Aorta (tissue), 5 donors: ENCODE measurements at regions not wholly inside any gene's neighbourhood (a gene's known extent, or its start where the extent isn't known, plus 50 kb on each side); places are given as distances from the start of the nearest gene placed in this dataset.

ENCODE experiments used
- ATAC-seq: fragments of 200-7000 bp; cut with Tn5 transposase; one replicate; pipeline ENCODE4 v1.9.1; 2022; ENCODE audit warnings: moderate library complexity; ENCODE audit not compliant: low FRiP score
- DNase-seq, 2 donors: peaks; one replicate each; pipeline ENCODE4 v3.0.0-alpha.2; 2020
- H3K27ac ChIP-seq, 2 donors: one replicate each; pipeline ENCODE4 v1.5.1; 2013; ENCODE audit warnings: low read length in 2 of 2, mild to moderate bottlenecking in 2 of 2, moderate library complexity in 2 of 2, control low read depth in 1 of 2, inconsistent platforms in 1 of 2, low read depth in 1 of 2
- H3K27me3 ChIP-seq, 2 donors: one replicate each; pipeline ENCODE4 v1.6.1; 2013; ENCODE audit warnings: control low read depth in 1 of 2, low read length in 1 of 2, mild to moderate bottlenecking in 1 of 2, moderate library complexity in 1 of 2; ENCODE audit not compliant: insufficient read depth in 2 of 2, control insufficient read depth in 1 of 2
- H3K36me3 ChIP-seq, 2 donors: one replicate each; pipeline ENCODE4 v1.6.1; 2013; ENCODE audit warnings: control low read depth in 1 of 2, low read length in 1 of 2, mild to moderate bottlenecking in 1 of 2; ENCODE audit not compliant: insufficient read depth in 2 of 2, control insufficient read depth in 1 of 2
- H3K4me1 ChIP-seq, 2 donors: one replicate each; pipeline ENCODE4 v1.6.1; 2013; ENCODE audit warnings: low read length in 2 of 2, control low read depth in 1 of 2, mild to moderate bottlenecking in 1 of 2, moderate library complexity in 1 of 2; ENCODE audit not compliant: insufficient read depth in 2 of 2, control insufficient read depth in 1 of 2
- H3K4me3 ChIP-seq, 2 donors: one replicate each; pipeline ENCODE4 v1.5.1; 2013; ENCODE audit warnings: low read length in 2 of 2, control low read depth in 1 of 2, mild to moderate bottlenecking in 1 of 2
- H3K9me3 ChIP-seq: one replicate; pipeline ENCODE4 v1.6.1; 2013; ENCODE audit warnings: mild to moderate bottlenecking, low read length; ENCODE audit not compliant: control insufficient read depth
- WGBS, 2 donors: extraction: QIAGEN DNeasy Blood & Tissue Kit; methylation state at CpG; one replicate each; pipeline ENCODE4 v1.1.7; 2013; 5-methylcytosine and 5-hydroxymethylcytosine counted together
- intact Hi-C, 2 donors: fragments of 100-400 bp; cut with DNase I; formaldehyde crosslinking; loops; one replicate each; pipeline versions ENCODE4 v1.14.2 to v1.15.0; 2022
- donor health status: healthy with polysubstance abuse.
- donor health status: Bipolar disorder and iron deficiency.
- donor health status: DM: no; HTN: no; CAD: no.
- donor health status: DM: no; HTN: no; CAD: no.
- donor health status: DM: yes; HTN: yes; CAD: no.

DNA sequence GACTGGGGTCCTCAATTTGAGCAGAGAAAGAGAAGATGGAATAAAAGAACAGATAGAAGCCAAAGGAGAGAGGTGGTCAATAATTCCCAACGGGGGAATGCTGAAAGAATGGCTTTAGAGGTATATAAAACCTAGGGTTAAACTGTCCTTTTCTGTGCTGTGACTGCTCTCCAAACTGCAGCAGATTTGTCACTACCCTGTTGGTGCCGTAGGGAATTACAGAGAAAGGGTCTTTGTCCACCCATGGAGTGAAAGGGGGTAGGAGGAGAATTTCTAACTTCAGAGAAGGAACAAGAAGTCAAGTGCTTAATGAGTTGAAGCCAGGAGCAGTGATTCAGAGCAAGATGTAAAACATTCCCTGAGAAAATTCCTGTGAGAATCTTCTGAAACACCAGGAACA lies 486.5 kb downstream of the NUP35 start:
- ATAC-seq (no peak), DNase-seq (no peak)
- no peaks in the 10 kb centered on the region for H3K4me1 ChIP-seq
- H3K36me3 ChIP-seq: no peaks in the 10 kb centered on the region
- intact Hi-C loops: no loop called here
- no peak overlapping the region for H3K27ac ChIP-seq
- no peaks in the 10 kb centered on the region for H3K9me3 ChIP-seq
- H3K27me3 ChIP-seq: no peaks in the 10 kb centered on the region
- H3K4me3 ChIP-seq: no peak overlapping the region
- WGBS, 2 donors: 57 to 63% methylated on average over 2 of the region's 2 CpGs

DNA sequence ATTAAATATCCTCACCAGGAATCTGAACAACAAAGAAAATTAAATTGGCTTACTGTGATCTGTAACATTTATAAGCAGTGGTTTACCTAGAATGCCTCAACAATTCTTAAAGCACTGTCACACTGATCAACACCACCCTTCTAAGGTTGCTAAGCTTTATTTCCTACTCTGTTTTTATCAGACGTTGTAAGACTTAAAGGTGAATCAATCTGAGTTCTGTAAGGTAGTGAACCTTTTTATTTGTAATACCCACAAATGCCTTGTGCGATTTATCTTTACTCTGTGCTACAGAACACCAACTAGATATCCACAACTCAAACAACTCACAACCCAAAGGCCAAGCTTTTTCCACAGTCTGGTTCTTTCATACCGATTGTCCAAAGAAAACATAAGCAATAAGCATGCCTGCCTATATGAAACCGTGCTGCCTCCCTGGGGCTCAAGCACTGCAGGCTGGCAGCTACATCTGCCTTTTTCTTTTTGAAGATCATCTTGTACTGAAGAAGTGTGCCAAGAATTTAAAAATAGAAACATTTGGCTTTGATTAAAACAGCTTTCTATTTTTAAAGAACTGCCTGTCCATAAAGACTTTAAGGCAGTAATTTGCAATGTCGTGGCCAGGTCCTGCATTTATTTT lies 490.7 kb downstream of the NUP35 start:
- Histone ChIP-seq H3K9me3 (no peaks in the 10 kb centered on the region), H3K27ac (no peak overlapping the region), H3K4me1 (no peaks in the 10 kb centered on the region), H3K27me3 (no peaks in the 10 kb centered on the region), H3K4me3 (no peak overlapping the region), H3K36me3 (no peaks in the 10 kb centered on the region)
- ATAC-seq (no peak), DNase-seq (no peak)
- 9% methylated on average over 5 of the region's 5 CpGs for WGBS, 2 donors
- intact Hi-C loops: no loop called here

DNA sequence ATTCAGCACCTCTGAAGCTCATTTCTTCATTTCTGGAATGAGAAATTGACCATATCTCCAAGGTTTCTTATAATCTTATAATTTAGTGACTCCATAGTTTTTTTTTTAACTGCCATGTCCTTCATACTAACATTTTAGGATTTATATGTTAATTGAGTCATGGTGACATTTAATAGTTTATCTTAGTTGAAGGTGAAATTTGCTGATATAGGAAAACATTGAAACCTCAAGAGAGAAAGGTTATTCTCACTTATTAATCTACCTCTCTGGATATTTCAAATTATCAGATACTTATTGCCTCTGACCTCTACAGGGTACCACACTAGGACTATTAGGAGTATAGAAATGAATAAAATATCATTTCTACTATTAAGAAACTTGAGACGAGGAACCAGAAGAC lies 499.0 kb downstream of the NUP35 start:
- 93 to 95% methylated on average over 1 of the region's 1 CpG for WGBS, 2 donors
- DNase-seq (no peak), ATAC-seq (no peak)
- H3K4me1 ChIP-seq: no peaks in the 10 kb centered on the region
- H3K27me3 ChIP-seq: no peaks in the 10 kb centered on the region
- no peak overlapping the region for H3K4me3 ChIP-seq
- H3K36me3 ChIP-seq: no peaks in the 10 kb centered on the region
- H3K9me3 ChIP-seq: no peaks in the 10 kb centered on the region
- intact Hi-C loops: no loop called here
- no peak overlapping the region for H3K27ac ChIP-seq

DNA sequence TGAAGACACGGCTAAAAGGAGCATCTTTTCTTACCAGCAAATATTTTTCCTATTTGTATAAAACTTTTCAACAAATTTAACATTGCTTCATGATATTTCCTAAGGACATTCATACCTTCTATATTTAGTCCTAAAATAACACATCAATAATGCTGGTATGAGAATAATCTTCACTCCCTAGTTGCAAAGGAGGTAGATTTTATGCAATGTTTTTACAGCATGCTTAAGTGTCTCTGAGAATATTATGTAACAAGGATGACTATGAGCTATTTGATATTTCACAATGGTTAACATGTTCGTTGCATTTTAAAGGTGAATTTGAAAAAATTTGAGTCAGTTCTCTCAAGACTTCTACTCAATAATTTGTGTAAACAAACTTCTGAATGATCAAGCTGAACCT lies 506.7 kb downstream of the NUP35 start:
- Histone ChIP-seq H3K36me3 (no peaks in the 10 kb centered on the region), H3K27ac (no peak overlapping the region), H3K9me3 (no peaks in the 10 kb centered on the region), H3K4me3 (no peak overlapping the region), H3K27me3 (no peaks in the 10 kb centered on the region), H3K4me1 (no peaks in the 10 kb centered on the region)
- intact Hi-C loops: no loop called here
- DNase-seq: no peak
- 45 to 62% methylated on average over 2 of the region's 2 CpGs for WGBS, 2 donors
- no peak for ATAC-seq

DNA sequence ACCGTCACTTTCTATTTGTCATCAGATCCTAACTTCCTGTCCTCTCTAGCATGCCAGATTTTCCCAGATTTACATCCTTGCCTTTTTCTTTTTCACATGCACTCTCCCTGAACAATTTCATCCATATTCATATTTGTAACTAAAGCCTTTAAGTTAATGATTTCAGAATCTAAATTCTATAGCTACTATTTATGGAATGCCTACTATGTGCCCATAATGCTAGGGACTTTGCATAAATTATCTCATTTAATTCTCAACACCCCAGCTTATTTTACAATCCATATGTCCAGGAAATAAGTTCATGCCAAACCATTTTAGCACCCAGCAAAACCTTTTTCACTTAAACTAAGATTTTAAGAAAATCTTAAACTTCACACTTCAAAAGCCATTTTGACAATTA lies 531.9 kb downstream of the NUP35 start:
- DNase-seq: no peak
- ATAC-seq: no peak
- Histone ChIP-seq H3K4me3 (no peak overlapping the region), H3K9me3 (peaks cover 3% of the 10 kb centered on the region), H3K36me3 (no peaks in the 10 kb centered on the region), H3K4me1 (no peaks in the 10 kb centered on the region), H3K27ac (no peak overlapping the region), H3K27me3 (no peaks in the 10 kb centered on the region)
- 34 to 44% methylated on average over 1 of the region's 1 CpG for WGBS, 2 donors
- intact Hi-C loops: no loop called here

DNA sequence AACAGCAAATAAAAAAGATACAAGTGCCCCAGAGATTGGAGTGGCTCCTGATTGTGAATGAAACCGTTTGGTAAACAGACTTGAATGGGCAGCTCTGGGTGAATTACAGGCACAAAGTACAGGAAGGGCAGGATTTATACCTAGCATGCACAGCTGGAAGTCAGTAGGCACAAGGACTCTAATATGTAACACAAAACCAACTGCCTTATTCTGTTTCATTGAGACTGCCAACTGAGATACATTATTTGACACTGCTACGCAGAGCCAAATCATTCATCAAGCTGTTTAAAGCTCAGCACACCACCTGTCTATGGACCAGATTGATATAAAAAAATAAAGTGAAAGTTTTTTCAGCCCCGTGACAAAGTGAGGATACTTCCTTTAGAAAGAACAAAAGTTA lies 541.2 kb downstream of the NUP35 start:
- H3K27ac ChIP-seq: no peak overlapping the region
- no peaks in the 10 kb centered on the region for H3K9me3 ChIP-seq
- ATAC-seq: no peak
- no peaks in the 10 kb centered on the region for H3K27me3 ChIP-seq
- H3K4me1 ChIP-seq: peaks cover 0 to 5% of the 10 kb centered on the region in 2 donors
- 39 to 40% methylated on average over 3 of the region's 3 CpGs for WGBS, 2 donors
- no peak for DNase-seq
- no peaks in the 10 kb centered on the region for H3K36me3 ChIP-seq
- H3K4me3 ChIP-seq: no peak overlapping the region
- intact Hi-C loops: no loop called here

DNA sequence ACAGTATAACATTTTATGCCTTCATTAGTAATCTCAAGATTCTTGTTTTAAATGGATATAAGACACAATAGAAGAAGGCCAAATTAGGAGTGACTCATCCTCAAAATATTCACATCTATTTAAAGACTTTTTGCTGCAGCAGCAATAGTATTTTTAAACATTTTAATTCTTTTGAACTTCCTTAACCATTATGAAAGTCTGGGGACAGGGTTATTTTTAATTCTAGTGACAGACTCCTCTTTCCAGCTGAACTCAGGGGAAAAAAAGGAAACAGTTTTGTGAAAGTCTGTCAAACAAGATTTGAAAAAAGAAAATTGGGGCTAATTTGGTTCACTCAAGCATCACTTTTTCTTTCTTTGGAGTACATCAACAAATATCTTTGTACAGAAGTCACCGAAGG lies 541.8 kb downstream of the NUP35 start:
- intact Hi-C loops: no loop called here
- DNase-seq (no peak), ATAC-seq (no peak)
- WGBS, 2 donors: 10 to 16% methylated on average over 1 of the region's 1 CpG
- no peak overlapping the region for H3K4me3 ChIP-seq
- H3K9me3 ChIP-seq: no peaks in the 10 kb centered on the region
- H3K4me1 ChIP-seq: peaks cover 0 to 5% of the 10 kb centered on the region in 2 donors
- no peak overlapping the region for H3K27ac ChIP-seq
- no peaks in the 10 kb centered on the region for H3K36me3 ChIP-seq
- H3K27me3 ChIP-seq: no peaks in the 10 kb centered on the region

DNA sequence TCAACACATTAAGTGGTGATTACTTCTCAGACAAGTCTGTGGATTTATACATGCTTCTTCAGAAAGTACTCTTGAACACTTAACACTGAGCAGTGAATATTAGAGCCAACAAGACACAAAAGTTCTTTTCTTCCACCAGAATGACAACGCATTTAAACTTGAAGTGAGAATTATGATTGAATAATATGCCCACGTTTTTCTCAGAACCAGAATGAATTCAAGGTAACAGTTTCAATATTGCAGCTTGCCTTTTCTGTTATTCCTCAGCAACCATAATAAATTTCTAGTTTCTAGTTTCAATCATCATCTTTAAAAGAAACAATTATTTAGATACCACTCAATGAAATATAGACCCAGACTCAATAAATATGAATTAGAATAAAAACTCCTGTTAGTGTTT lies 547.0 kb downstream of the NUP35 start:
- WGBS, 2 donors: 68 to 78% methylated on average over 2 of the region's 2 CpGs
- ATAC-seq: no peak

DNA sequence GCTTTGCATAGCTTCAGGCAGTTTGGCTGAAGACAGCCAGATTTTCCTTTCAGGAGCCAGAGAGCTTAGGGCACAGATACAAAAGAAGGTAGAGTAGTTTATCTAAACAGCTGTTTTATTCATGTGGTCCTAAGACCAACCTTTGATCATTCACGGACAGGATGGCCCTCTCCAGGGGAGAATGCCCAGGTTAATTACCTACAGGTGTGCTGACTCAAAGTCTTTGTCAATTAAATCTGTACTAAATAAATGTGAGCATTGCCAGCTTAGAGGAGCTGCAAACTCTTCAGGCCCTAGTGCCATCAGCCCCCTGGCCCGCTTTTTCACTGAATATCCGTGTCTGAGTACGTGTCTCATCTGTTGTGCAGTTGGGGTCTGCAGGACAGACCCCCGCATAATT lies 554.7 kb downstream of the NUP35 start:
- Histone ChIP-seq H3K27me3 (no peaks in the 10 kb centered on the region), H3K27ac (no peak overlapping the region), H3K9me3 (no peaks in the 10 kb centered on the region), H3K4me1 (no peaks in the 10 kb centered on the region), H3K36me3 (no peaks in the 10 kb centered on the region), H3K4me3 (no peak overlapping the region)
- ATAC-seq (no peak), DNase-seq (no peak)
- 80 to 81% methylated on average over 5 of the region's 5 CpGs for WGBS, 2 donors
- intact Hi-C loops: no loop called here

More for the DNA sequence above, 547.0 kb downstream of the NUP35 start:
- no peaks in the 10 kb centered on the region for H3K9me3 ChIP-seq
- no peak overlapping the region for H3K4me3 ChIP-seq
- no peaks in the 10 kb centered on the region for H3K27me3 ChIP-seq
- no peaks in the 10 kb centered on the region for H3K4me1 ChIP-seq
- H3K27ac ChIP-seq: no peak overlapping the region
- H3K36me3 ChIP-seq: no peaks in the 10 kb centered on the region
- intact Hi-C loops: no loop called here
- no peak for DNase-seq
